ENCODE measurements at regions not wholly inside any gene's neighbourhood (a gene's known extent, or its start where the extent isn't known, plus 50 kb on each side); places are given as distances from the start of the nearest gene placed in this dataset.

DNA sequence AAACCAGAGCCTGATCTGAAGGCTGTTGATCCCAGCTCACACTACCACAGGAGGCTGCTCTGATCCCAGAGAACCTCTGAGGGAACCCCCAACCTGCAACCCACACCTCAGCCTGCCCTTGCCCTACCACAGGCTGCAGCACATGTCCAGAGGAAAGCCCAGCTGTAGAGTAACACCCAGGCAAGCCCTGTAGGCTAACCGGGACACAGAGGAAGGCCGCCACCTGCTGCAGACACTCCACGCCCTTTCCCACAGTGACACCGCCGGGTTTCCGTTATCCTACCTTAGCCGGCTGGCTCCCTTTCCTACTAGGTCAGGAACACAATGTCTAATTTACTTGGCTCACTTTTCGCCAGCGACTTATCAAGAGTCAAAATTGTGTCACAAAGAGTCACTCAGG lies 266.7 kb upstream of the KLHL29 start:
- TF ChIP-seq, protein P1, sequence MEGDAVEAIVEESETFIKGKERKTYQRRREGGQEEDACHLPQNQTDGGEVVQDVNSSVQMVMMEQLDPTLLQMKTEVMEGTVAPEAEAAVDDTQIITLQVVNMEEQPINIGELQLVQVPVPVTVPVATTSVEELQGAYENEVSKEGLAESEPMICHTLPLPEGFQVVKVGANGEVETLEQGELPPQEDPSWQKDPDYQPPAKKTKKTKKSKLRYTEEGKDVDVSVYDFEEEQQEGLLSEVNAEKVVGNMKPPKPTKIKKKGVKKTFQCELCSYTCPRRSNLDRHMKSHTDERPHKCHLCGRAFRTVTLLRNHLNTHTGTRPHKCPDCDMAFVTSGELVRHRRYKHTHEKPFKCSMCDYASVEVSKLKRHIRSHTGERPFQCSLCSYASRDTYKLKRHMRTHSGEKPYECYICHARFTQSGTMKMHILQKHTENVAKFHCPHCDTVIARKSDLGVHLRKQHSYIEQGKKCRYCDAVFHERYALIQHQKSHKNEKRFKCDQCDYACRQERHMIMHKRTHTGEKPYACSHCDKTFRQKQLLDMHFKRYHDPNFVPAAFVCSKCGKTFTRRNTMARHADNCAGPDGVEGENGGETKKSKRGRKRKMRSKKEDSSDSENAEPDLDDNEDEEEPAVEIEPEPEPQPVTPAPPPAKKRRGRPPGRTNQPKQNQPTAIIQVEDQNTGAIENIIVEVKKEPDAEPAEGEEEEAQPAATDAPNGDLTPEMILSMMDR (IDR thresholded peaks at IDR 0.05) = no peak
- TF ChIP-seq POLR2A (IDR thresholded peaks at IDR 0.05) = no peak

Data from vagina (tissue), 2 donors.